ENCODE measurements at regions not wholly inside any gene's neighbourhood (a gene's known extent, or its start where the extent isn't known, plus 50 kb on each side); places are given as distances from the start of the nearest gene placed in this dataset.

- TF ChIP-seq CTCF (IDR thresholded peaks at IDR 0.05) (no peak), ZFX (IDR thresholded peaks at IDR 0.05; ENCODE audit: borderline replicate concordance) (no peak)
- no peak overlapping the region for H3K27ac ChIP-seq
These were observed 57.1 kb upstream of the ATG10 start for GRCh38 chr5:81914696-81915095.

- no peak overlapping the region for H3K27ac ChIP-seq
- TF ChIP-seq ZFX (IDR thresholded peaks at IDR 0.05; ENCODE audit: borderline replicate concordance) = no peak
- no peak for TF ChIP-seq CTCF (IDR thresholded peaks at IDR 0.05)
These were observed 58.9 kb upstream of the ATG10 start for GRCh38 chr5:81912933-81913332.

GRCh38 chr5:81909677-81910076, 62.1 kb upstream of the ATG10 start:
- no peak overlapping the region for H3K27ac ChIP-seq
- TF ChIP-seq CTCF (IDR thresholded peaks at IDR 0.05) = no peak
- no peak for TF ChIP-seq ZFX (IDR thresholded peaks at IDR 0.05; ENCODE audit: borderline replicate concordance)

- TF ChIP-seq ZFX (IDR thresholded peaks at IDR 0.05; ENCODE audit: borderline replicate concordance) = no peak
- no peak for TF ChIP-seq CTCF (IDR thresholded peaks at IDR 0.05)
- no peak overlapping the region for H3K27ac ChIP-seq
These were observed 63.1 kb upstream of the ATG10 start for GRCh38 chr5:81908771-81909170.

DNA sequence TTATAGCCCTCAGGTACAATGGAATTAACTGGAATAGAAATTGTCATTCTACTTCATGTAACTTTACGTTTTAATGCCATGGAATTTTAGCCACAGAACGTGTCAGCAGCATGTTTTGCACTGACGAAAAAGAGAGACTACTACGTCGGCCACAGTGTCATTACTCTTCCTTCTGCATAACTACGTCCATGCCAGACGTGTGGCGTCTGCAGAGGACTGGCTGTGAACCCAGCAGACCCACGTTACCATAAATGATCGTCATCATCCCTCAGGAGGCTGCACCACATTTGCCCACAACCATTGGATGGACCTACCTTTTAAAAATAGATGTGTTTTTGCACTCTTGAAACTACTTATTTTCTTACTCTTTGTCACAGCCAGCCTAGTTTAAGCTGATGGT, 63.8 kb upstream of the ATG10 start:
- H3K27ac ChIP-seq = no peak overlapping the region
- TF ChIP-seq ZFX (IDR thresholded peaks at IDR 0.05; ENCODE audit: borderline replicate concordance) (no peak), CTCF (IDR thresholded peaks at IDR 0.05) (no peak)

- no peak overlapping the region for H3K27ac ChIP-seq
- TF ChIP-seq CTCF (IDR thresholded peaks at IDR 0.05) (no peak), ZFX (IDR thresholded peaks at IDR 0.05; ENCODE audit: borderline replicate concordance) (no peak)
These were observed 64.7 kb upstream of the ATG10 start for GRCh38 chr5:81907012-81907635.

DNA sequence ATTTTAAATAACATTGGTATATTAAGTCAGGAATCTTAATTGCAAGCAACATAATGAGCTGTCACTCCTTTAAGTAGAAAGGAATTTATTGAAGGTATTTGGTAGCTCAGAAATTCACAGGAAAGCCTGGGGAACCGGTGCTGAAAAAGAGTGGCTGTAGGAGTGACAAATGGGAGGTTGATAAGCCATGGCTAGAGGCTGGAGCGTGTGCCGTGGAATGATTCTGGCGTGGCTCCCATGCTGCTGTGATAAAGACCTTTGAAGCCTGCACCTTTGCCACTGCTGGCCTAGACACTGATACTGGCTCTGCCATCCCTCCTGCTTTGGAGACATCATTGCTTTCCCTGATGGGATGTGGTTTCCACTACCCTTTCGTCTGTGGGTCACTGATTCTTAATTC, 65.7 kb upstream of the ATG10 start:
- no peak overlapping the region for H3K27ac ChIP-seq
- TF ChIP-seq CTCF (IDR thresholded peaks at IDR 0.05) (no peak), ZFX (IDR thresholded peaks at IDR 0.05; ENCODE audit: borderline replicate concordance) (no peak)

Measured in 22Rv1 (cell line).